NCI-H128 (cell line): ENCODE measurements at regions not wholly inside any gene's neighbourhood (a gene's known extent, or its start where the extent isn't known, plus 50 kb on each side); places are given as distances from the start of the nearest gene placed in this dataset.

Source experiments
- DNase-seq: peaks from one replicate; lab custom pipeline; 2025; ENCODE audit not compliant: unreplicated experiment; lab: John Stamatoyannopoulos, UW

DNA sequence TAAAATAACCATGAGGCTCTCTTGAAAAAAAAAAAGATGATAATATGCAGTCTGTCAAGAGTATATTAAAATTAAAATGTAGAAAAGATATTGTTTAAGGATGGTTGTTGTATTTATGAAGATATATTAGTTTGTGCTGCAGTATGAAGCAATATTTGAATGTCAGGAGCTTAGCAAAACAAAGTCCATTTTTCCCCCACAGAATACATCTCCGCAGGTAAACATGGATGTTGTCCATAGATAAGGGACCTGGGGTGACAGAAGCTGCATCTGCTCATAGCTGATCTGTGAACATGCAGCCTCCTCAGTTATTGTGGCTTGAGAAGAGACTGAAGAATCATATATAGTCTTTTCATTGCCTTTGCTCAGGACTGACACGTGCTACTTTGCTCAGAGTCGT, 366.1 kb upstream of the MMADHC start:
- no peak for DNase-seq

DNA sequence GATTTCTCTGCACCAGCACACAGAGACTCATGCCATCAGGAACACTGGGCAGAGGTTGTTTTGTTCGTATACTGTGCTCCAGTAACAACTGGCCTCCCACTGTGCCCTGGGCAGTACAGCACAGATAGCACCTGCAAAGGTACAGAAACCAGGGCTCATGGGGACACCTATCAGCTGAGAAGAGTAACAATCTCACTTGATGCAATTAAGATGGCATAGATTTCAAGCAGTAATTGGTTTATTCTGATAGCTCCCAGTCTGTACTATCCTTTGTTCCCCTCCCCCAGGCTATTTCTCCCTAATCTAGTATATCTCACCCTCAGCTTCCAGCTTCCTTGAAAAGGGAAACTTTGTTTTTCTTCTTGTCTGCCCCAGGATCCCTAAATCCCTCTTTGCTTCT, 343.9 kb upstream of the MMADHC start:
- DNase-seq, result no peak

- no peak for DNase-seq
Observed at GRCh38 chr2:149928011-149928410, 340.4 kb upstream of the MMADHC start.

GRCh38 chr2:149926149-149926548, 338.6 kb upstream of the MMADHC start:
- no peak for DNase-seq

- no peak for DNase-seq
Observed at GRCh38 chr2:149924549-149925213, 337.1 kb upstream of the MMADHC start.

DNA sequence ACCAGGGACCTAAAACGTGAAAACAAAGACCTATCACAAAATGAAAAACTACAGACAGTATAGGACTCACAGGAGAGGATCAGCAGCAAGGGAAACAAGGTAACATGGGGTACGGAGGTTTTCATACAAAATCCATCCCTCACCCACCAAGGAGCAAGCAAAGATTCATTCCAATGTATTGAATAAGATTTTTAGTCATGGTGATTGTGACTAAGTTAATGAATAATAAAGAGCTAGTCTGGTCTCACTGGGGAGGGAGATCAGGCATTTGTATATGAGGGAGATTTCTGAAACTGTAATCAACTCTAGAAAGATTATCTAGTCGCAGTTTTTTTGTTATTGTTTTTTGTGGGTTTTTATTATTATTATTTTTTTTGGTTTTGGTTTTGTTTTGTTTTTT, 336.5 kb upstream of the MMADHC start:
- DNase-seq, result no peak

DNA sequence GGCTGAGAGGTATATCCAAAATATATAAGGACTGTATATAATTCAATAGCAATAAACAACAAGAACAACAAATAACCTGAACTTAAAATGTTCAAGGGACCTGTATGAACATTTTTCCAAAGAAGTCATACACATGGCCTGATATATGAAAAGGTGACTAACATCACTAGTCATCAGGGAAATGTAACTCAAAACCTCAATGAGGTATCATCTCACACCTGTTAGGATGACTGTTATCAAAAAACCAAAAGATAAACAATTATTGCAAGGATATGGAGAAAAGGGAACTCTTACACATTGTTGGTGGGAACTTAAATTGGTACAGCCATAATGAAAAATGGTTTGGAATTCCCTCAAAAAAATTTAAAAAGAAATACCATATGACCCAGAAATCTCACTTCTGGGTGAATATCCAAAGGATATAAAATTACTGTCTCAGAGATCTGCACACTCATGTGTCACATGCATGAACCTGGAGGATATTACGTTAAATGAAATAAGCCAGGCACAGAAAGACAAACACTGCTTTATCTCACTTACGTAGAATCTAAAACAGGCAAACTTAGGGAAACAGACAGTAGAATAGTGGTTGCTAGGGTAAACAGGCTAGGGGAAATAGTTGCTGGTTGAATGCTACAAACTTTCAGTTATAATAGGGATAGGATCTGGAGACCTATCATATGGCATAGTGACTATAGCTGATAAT, 334.5 kb upstream of the MMADHC start:
- DNase-seq, result no peak

DNA sequence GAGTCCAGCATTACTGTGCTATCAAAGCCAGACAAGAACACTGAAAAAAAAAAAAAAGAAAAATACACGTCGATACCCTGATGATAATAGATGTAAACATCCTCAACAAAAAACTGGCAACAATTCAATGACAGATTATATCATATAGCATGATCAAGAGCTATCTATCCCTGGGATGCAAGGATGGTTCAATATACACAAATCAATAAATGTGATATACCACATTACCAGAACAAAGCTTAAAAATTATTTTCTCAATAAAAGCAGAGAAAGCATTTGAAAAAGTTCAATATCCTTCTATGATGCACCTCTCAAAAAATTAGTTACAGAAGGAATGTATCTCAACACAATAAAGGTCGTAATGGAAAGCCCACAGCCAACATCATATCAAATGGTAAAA, 332.8 kb upstream of the MMADHC start:
- no peak for DNase-seq

- DNase-seq, result no peak
Observed at GRCh38 chr2:149915151-149915550, 327.6 kb upstream of the MMADHC start.

DNA sequence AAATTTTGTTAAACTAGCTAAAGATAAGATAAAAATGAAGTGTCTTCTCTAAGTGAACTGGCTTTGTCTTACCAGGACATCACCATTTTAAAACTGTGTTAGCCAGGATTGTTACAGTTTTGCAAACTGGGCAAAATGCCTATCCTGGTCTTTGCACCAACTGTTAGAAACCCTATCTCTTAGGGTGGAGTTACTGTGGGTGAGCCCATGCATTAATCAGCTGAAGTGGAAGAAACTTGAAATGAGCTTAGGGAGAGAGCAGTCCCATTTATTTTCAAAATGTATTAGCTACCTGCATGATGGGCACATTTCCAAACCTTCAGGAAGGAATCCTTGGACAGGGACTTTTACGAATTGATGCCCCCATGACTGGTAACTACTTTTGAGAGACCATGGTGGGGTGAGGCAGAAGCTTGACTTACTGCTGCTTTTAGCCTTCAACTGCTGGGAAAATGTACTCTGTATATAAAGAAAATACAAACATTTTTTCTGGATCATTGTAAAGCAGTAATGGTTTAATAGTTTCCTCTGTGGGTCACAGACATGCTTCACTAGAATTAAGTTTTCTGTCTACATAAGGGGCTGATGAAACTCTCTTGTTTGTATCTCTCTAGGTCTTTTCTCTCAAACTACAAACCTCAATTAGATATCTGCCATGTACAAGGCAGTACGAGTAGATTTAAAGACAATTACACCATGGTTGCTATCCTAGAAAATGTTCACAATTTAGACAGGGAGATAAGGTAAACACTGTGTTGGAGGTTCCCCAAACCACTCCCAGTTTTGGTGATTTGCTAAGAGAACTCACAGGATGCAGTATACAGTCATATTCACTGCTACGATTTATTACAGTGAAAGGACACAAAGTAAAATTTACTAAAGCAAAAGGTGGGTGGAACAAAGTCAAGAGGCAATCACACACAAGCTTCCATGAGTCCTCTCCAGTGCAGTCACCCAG, 321.4 kb upstream of the MMADHC start:
- no peak for DNase-seq

GRCh38 chr2:149906886-149907285, 319.3 kb upstream of the MMADHC start:
- DNase-seq, result no peak

DNA sequence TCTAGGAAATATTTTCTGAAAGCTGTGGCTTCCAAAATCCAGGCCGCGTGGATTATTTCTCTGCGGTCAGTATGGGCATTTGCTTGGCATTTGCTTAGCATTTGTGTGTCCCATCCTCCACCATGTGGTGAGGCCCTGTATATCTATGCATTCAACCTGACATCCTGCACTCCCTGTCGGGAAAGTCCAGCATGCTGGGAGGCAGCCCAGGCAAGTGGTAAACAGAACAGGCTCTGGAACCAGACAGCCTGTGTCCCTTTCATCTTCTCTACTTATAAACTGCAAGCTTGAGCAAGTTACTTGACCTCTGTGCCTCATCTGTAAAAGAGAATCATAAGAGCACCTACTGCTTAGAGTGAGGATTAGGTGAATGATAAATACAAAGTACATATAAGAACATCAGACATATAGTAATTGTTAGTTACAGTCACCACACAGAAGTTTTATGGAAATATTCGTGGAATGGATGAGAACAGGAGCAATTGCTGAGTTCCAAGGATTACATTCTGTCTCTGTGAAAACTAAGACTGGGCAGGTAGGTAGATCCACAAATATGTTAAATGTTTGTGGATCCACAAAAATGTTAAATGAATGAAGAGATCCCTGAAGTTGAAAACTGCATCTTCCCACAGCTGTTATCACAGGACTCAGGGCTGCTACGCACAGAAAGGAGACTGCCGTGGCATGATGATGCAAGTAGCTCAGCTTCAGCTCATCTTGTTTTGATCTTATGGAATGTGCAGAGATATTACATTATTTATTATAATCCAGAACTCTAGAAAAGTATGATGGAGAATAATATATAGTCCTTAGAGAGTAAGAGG, 317.0 kb upstream of the MMADHC start:
- DNase-seq, result no peak

- no peak for DNase-seq
Observed at GRCh38 chr2:149903626-149904025, 316.1 kb upstream of the MMADHC start.

- no peak for DNase-seq
Observed at GRCh38 chr2:149902081-149902480, 314.5 kb upstream of the MMADHC start.

GRCh38 chr2:149901231-149901859, 313.8 kb upstream of the MMADHC start:
- DNase-seq, result no peak

- DNase-seq, result no peak
Observed at GRCh38 chr2:149899390-149899789, 311.8 kb upstream of the MMADHC start.

GRCh38 chr2:149894760-149895159, 307.2 kb upstream of the MMADHC start:
- no peak for DNase-seq

GRCh38 chr2:149894226-149894625, 306.7 kb upstream of the MMADHC start:
- DNase-seq, result no peak

GRCh38 chr2:149892563-149892962, 305.0 kb upstream of the MMADHC start:
- no peak for DNase-seq

GRCh38 chr2:149885946-149886345, 298.4 kb upstream of the MMADHC start:
- DNase-seq, result no peak
